ENCODE measurements at regions not wholly inside any gene's neighbourhood (a gene's known extent, or its start where the extent isn't known, plus 50 kb on each side); places are given as distances from the start of the nearest gene placed in this dataset.

GRCh38 chr12:75960086-75960910 is 71.3 kb downstream of the PHLDA1 start:
- no peaks in the 10 kb centered on the region for H3K79me2 ChIP-seq (ENCODE audit: low read length)
- TF ChIP-seq CTCF (IDR thresholded peaks at IDR 0.05; ENCODE audit: low read depth, low read length) (no peak), EZH2phosphoT487 (IDR thresholded peaks at IDR 0.05; ENCODE audit: low read depth) (no peak)
- H3K9me3 ChIP-seq (ENCODE audit: insufficient read depth, low read length): no peaks in the 10 kb centered on the region
- H3K36me3 ChIP-seq (replicated peaks; ENCODE audit: low read depth, low read length): no peaks in the 10 kb centered on the region
- no peak overlapping the region for H3K9ac ChIP-seq (ENCODE audit: low read length)
- 0 out of 2 replicates have a peak, but pooled peaks cover 4% of the 10 kb centered on the region for H3K27me3 ChIP-seq (ENCODE audit: low read depth, low read length)
- H3K4me2 ChIP-seq (ENCODE audit: low read length): no peak overlapping the region
- H4K20me1 ChIP-seq (ENCODE audit: insufficient read depth, low read length): no peaks in the 10 kb centered on the region
- H3K27ac ChIP-seq (ENCODE audit: low read length): no peak overlapping the region
- no peak overlapping the region for H3K4me3 ChIP-seq (ENCODE audit: low read length)
- no peak overlapping the region for H2AFZ ChIP-seq (ENCODE audit: low read depth, low read length)
- peaks cover 11% of the 10 kb centered on the region for H3K4me1 ChIP-seq (ENCODE audit: low read length)

- TF ChIP-seq CTCF (IDR thresholded peaks at IDR 0.05; ENCODE audit: low read depth, low read length) (no peak), EZH2phosphoT487 (IDR thresholded peaks at IDR 0.05; ENCODE audit: low read depth) (no peak)
- H2AFZ ChIP-seq (ENCODE audit: low read depth, low read length): no peak overlapping the region
- peaks cover 11% of the 10 kb centered on the region for H3K4me1 ChIP-seq (ENCODE audit: low read length)
- no peaks in the 10 kb centered on the region for H3K9me3 ChIP-seq (ENCODE audit: insufficient read depth, low read length)
- no peak overlapping the region for H3K27ac ChIP-seq (ENCODE audit: low read length)
- H4K20me1 ChIP-seq (ENCODE audit: insufficient read depth, low read length): no peaks in the 10 kb centered on the region
- no peak overlapping the region for H3K9ac ChIP-seq (ENCODE audit: low read length)
- H3K4me3 ChIP-seq (ENCODE audit: low read length): no peak overlapping the region
- 0 out of 2 replicates have a peak, but pooled peaks cover 4% of the 10 kb centered on the region for H3K27me3 ChIP-seq (ENCODE audit: low read depth, low read length)
- H3K36me3 ChIP-seq (replicated peaks; ENCODE audit: low read depth, low read length): no peaks in the 10 kb centered on the region
- no peaks in the 10 kb centered on the region for H3K79me2 ChIP-seq (ENCODE audit: low read length)
- H3K4me2 ChIP-seq (ENCODE audit: low read length): no peak overlapping the region
Measured at GRCh38 chr12:75959506-75959905, 72.1 kb downstream of the PHLDA1 start.

GRCh38 chr12:75959060-75959459 is 72.5 kb downstream of the PHLDA1 start:
- no peak overlapping the region for H3K4me2 ChIP-seq (ENCODE audit: low read length)
- no peak overlapping the region for H3K9ac ChIP-seq (ENCODE audit: low read length)
- H3K9me3 ChIP-seq (ENCODE audit: insufficient read depth, low read length): no peaks in the 10 kb centered on the region
- H2AFZ ChIP-seq (ENCODE audit: low read depth, low read length): no peak overlapping the region
- 0 out of 2 replicates have a peak, but pooled peaks cover 4% of the 10 kb centered on the region for H3K27me3 ChIP-seq (ENCODE audit: low read depth, low read length)
- H3K4me3 ChIP-seq (ENCODE audit: low read length): no peak overlapping the region
- no peaks in the 10 kb centered on the region for H4K20me1 ChIP-seq (ENCODE audit: insufficient read depth, low read length)
- TF ChIP-seq EZH2phosphoT487 (IDR thresholded peaks at IDR 0.05; ENCODE audit: low read depth) (no peak), CTCF (IDR thresholded peaks at IDR 0.05; ENCODE audit: low read depth, low read length) (no peak)
- no peaks in the 10 kb centered on the region for H3K36me3 ChIP-seq (replicated peaks; ENCODE audit: low read depth, low read length)
- H3K27ac ChIP-seq (ENCODE audit: low read length): no peak overlapping the region
- peaks cover 7% of the 10 kb centered on the region for H3K4me1 ChIP-seq (ENCODE audit: low read length)
- H3K79me2 ChIP-seq (ENCODE audit: low read length): no peaks in the 10 kb centered on the region

GRCh38 chr12:75955251-75955650 is 76.3 kb downstream of the PHLDA1 start:
- Histone ChIP-seq H3K4me1 (ENCODE audit: low read length) (peaks cover 5% of the 10 kb centered on the region; the same call in 1 of the 2 replicates), H2AFZ (ENCODE audit: low read depth, low read length) (no peak overlapping the region), H3K79me2 (ENCODE audit: low read length) (no peaks in the 10 kb centered on the region), H3K9ac (ENCODE audit: low read length) (no peak overlapping the region), H3K4me2 (ENCODE audit: low read length) (no peak overlapping the region), H3K4me3 (ENCODE audit: low read length) (no peak overlapping the region), H3K27ac (ENCODE audit: low read length) (no peak overlapping the region), H3K9me3 (ENCODE audit: insufficient read depth, low read length) (no peaks in the 10 kb centered on the region), H3K36me3 (replicated peaks; ENCODE audit: low read depth, low read length) (no peaks in the 10 kb centered on the region), H4K20me1 (ENCODE audit: insufficient read depth, low read length) (no peaks in the 10 kb centered on the region), H3K27me3 (ENCODE audit: low read depth, low read length) (0 out of 2 replicates have a peak, but pooled peaks cover 4% of the 10 kb centered on the region)
- TF ChIP-seq CTCF (IDR thresholded peaks at IDR 0.05; ENCODE audit: low read depth, low read length): no peak
- no peak for TF ChIP-seq EZH2phosphoT487 (IDR thresholded peaks at IDR 0.05; ENCODE audit: low read depth)
